A673 (cell line): ENCODE measurements at regions not wholly inside any gene's neighbourhood (a gene's known extent, or its start where the extent isn't known, plus 50 kb on each side); places are given as distances from the start of the nearest gene placed in this dataset.
"Not testable (repeated sequence)": the region's sequence is repeated elsewhere in the genome, so short reads cannot be mapped to it uniquely, and the experiment has no call there.

Experiments
- BruUV-seq: library from RNA; stranded (reverse); fragments of 400-500 nt; replicated peaks from 2 replicates; lab custom pipeline; 2021; lab: Mats Ljungman, UMichigan
- CTCF ChIA-PET: fragments of 300-600 bp; sonication (Branson Sonifier 250); formaldehyde crosslinking; loops from one replicate; lab custom pipeline; 2022; ENCODE audit warnings: antibody characterized with exemption; lab: Charles Lee
- POLR2A ChIA-PET: fragments of 300-600 bp; sonication (Branson Sonifier 250); formaldehyde crosslinking; loops from one replicate; lab custom pipeline; 2022; ENCODE audit warnings: antibody characterized with exemption; ENCODE audit not compliant: low non-redundant PET; lab: Charles Lee
- DNase-seq: peaks from one replicate; pipeline ENCODE4 v3.0.0-alpha.2; 2015; ENCODE audit warnings: low spot score
- H3K27ac ChIP-seq: fragments of 200-600 bp; sonication (generic); 2 replicates; pipeline ENCODE4 v1.5.1; 2016; ENCODE audit warnings: mixed run types, low read depth, mild to moderate bottlenecking, mixed read lengths, antibody characterized with exemption, low read length; ENCODE audit not compliant: poor library complexity, severe bottlenecking
- H3K27me3 ChIP-seq: fragments of 200-600 bp; sonication (generic); replicated peaks from 2 replicates; pipeline ENCODE4 v1.6.1; 2017; ENCODE audit warnings: mixed run types, low read depth, mild to moderate bottlenecking, mixed read lengths, antibody characterized with exemption, low read length; ENCODE audit not compliant: insufficient read depth, poor library complexity
- H3K36me3 ChIP-seq: fragments of 200-600 bp; sonication (generic); 2 replicates; pipeline ENCODE4 v1.6.1; 2016; ENCODE audit warnings: mixed run types, mild to moderate bottlenecking, mixed read lengths, antibody characterized with exemption, low read length; ENCODE audit not compliant: insufficient read depth, poor library complexity, severe bottlenecking
- H3K4me1 ChIP-seq: fragments of 200-600 bp; sonication (generic); 2 replicates; pipeline ENCODE4 v1.6.1; 2017; ENCODE audit warnings: mixed run types, mild to moderate bottlenecking, mixed read lengths, antibody characterized with exemption, low read length; ENCODE audit not compliant: insufficient read depth, poor library complexity, severe bottlenecking
- H3K4me3 ChIP-seq: fragments of 200-600 bp; sonication (generic); 2 replicates; pipeline ENCODE4 v1.5.1; 2016; ENCODE audit warnings: low read depth, mixed run types, mild to moderate bottlenecking, mixed read lengths, low read length; ENCODE audit not compliant: poor library complexity, severe bottlenecking
- H3K9me3 ChIP-seq: fragments of 200-600 bp; sonication (generic); 2 replicates; pipeline ENCODE4 v1.6.1; 2016; ENCODE audit warnings: mixed run types, low read depth, mild to moderate bottlenecking, mixed read lengths, antibody characterized with exemption, low read length; ENCODE audit not compliant: poor library complexity, severe bottlenecking
- CTCF ChIP-seq: fragments of 300-800, 200-600 bp; sonication (generic); conservative IDR thresholded peaks from 2 replicates; pipeline ENCODE4 v1.5.1; 2017; ENCODE audit warnings: low read depth, mild to moderate bottlenecking, antibody characterized with exemption, low read length, moderate library complexity, mixed read lengths
- EZH2 ChIP-seq: fragments of 200-600 bp; sonication (generic); IDR thresholded peaks from 2 replicates; pipeline ENCODE4 v1.6.1; 2017; ENCODE audit warnings: borderline replicate concordance, low read depth, mild to moderate bottlenecking, mixed read lengths, antibody characterized with exemption, low read length; ENCODE audit not compliant: poor library complexity, severe bottlenecking
- intact Hi-C: fragments of 100-400 bp; cut with micrococcal nuclease; formaldehyde crosslinking; loops from one replicate; pipeline ENCODE4 v1.10.0; 2022; ENCODE audit not compliant: unreplicated experiment

GRCh38 chr14:39664646-39665045 is 232.4 kb upstream of the FBXO33 start:
- TF ChIP-seq EZH2 (no peak), CTCF (no peak)
- Histone ChIP-seq H3K9me3 (no peaks in the 10 kb centered on the region), H3K36me3 (no peaks in the 10 kb centered on the region), H3K27ac (no peak overlapping the region), H3K27me3 (no peaks in the 10 kb centered on the region), H3K4me3 (no peak overlapping the region), H3K4me1 (peaks cover 14% of the 10 kb centered on the region)
- intact Hi-C loops, result no loop called here
- no TSS peak for BruUV-seq
- POLR2A ChIA-PET, result no interaction called here
- CTCF ChIA-PET, result no interaction called here
- DNase-seq, result no peak

- Histone ChIP-seq H3K27me3 (no peaks in the 10 kb centered on the region), H3K27ac (no peak overlapping the region), H3K9me3 (no peaks in the 10 kb centered on the region), H3K36me3 (no peaks in the 10 kb centered on the region), H3K4me3 (no peak overlapping the region), H3K4me1 (no peaks in the 10 kb centered on the region)
- BruUV-seq, result no TSS peak
- POLR2A ChIA-PET, result no interaction called here
- CTCF ChIA-PET, result no interaction called here
- TF ChIP-seq CTCF (no peak), EZH2 (no peak)
- no peak for DNase-seq
- intact Hi-C loops, result no loop called here
Measured at GRCh38 chr14:39641224-39641623, 209.0 kb upstream of the FBXO33 start.

- BruUV-seq, intact Hi-C loops, H3K27ac ChIP-seq, DNase-seq, H3K27me3 ChIP-seq, H3K36me3 ChIP-seq, H3K9me3 ChIP-seq, H3K4me3 ChIP-seq, H3K4me1 ChIP-seq, CTCF ChIA-PET, POLR2A ChIA-PET: not testable (repeated sequence)
Measured at GRCh38 chr14:39639009-39639408, 206.8 kb upstream of the FBXO33 start.

- POLR2A ChIA-PET, result no interaction called here
- intact Hi-C loops, result no loop called here
- Histone ChIP-seq H3K27me3 (no peaks in the 10 kb centered on the region), H3K9me3 (no peaks in the 10 kb centered on the region), H3K4me1 (no peaks in the 10 kb centered on the region), H3K36me3 (no peaks in the 10 kb centered on the region), H3K27ac (no peak overlapping the region), H3K4me3 (no peak overlapping the region)
- no TSS peak for BruUV-seq
- TF ChIP-seq CTCF, result no peak
- no peak for TF ChIP-seq EZH2
- CTCF ChIA-PET, result no interaction called here
- DNase-seq, result no peak
Measured at GRCh38 chr14:39628087-39628486, 195.9 kb upstream of the FBXO33 start.
